Activated T-cell treated with anti-CD3 and anti-CD28 coated beads, Interleukin-2, amount 50 U/mL, for 72 hours (primary cell): ENCODE measurements at regions not wholly inside any gene's neighbourhood (a gene's known extent, or its start where the extent isn't known, plus 50 kb on each side); places are given as distances from the start of the nearest gene placed in this dataset.
"Not testable (repeated sequence)": the region's sequence is repeated elsewhere in the genome, so short reads cannot be mapped to it uniquely, and the experiment has no call there.

Source experiments
- ATAC-seq, 2 donors: fragments of 150-1000 bp; cut with Tn5 transposase; replicated peaks in 1 of 2; 2 replicates each; pipeline ENCODE4 v1.10.0; 2021; ENCODE audit warnings: moderate library complexity in 2 of 2, mild to moderate bottlenecking in 1 of 2
- DNase-seq, 2 donors: peaks; one replicate each; pipeline ENCODE4 v3.0.0; 2021 to 2022; ENCODE audit warnings: mixed read lengths in 1 of 2
- H3K27ac Mint-ChIP-seq: one replicate; pipeline ENCODE4 v1.8.0; 2022; ENCODE audit warnings: mild to moderate bottlenecking, moderate library complexity, mixed read lengths
- H3K27me3 Mint-ChIP-seq: one replicate; pipeline ENCODE4 v1.8.0; 2022; ENCODE audit warnings: low read depth, mixed read lengths
- H3K36me3 Mint-ChIP-seq, 2 donors: one replicate each; pipeline ENCODE4 v1.8.0; 2022; ENCODE audit warnings: mixed read lengths in 2 of 2, mild to moderate bottlenecking in 1 of 2; ENCODE audit not compliant: insufficient read depth in 2 of 2
- H3K4me1 Mint-ChIP-seq: one replicate; pipeline ENCODE4 v1.8.0; 2022; ENCODE audit warnings: low read depth, mixed read lengths
- H3K4me3 Mint-ChIP-seq, 2 donors: one replicate each; pipeline ENCODE4 v1.8.0; 2022; ENCODE audit warnings: mild to moderate bottlenecking in 2 of 2, mixed read lengths in 2 of 2, moderate library complexity in 2 of 2
- H3K9me3 Mint-ChIP-seq, 2 donors: one replicate each; pipeline ENCODE4 v1.8.0; 2022; ENCODE audit warnings: mixed read lengths in 2 of 2

DNA sequence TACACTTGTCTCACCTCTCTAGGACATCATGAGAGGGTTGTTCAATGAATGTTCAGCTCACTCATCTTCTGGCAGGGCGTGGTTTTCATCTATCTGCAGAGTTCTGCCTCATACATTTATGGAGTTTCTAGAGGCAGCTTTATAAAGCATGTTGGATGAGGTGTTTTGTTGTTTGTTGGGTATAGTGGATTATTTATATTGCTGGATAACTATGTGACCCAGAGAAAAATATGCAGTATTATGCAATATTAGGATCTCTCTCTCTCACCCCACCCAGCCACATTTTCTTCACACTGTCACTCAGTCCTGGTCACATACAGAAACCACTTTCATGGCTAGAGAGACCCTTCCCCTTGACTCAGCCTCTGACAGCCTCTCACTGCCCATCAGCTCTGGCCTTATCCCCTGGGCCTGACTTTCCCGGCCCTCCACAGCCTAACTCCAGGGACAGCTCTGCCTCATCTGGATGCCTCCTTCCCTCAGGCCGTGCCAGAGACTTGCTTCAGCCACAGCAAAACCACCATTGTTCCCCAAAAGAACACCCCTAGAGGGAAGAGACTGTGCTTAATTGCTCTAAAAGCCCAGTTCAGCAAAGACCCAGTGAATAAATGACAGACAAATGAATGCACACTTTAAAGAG lies 260.3 kb downstream of the MYCN start:
- no peak for ATAC-seq
- no peak overlapping the region for H3K27ac Mint-ChIP-seq
- no peaks in the 10 kb centered on the region for H3K4me1 Mint-ChIP-seq
- no peaks in the 10 kb centered on the region for H3K9me3 Mint-ChIP-seq
- no peaks in the 10 kb centered on the region for H3K27me3 Mint-ChIP-seq
- H3K36me3 Mint-ChIP-seq: no peaks in the 10 kb centered on the region
- no peak overlapping the region for H3K4me3 Mint-ChIP-seq
- no peak for DNase-seq

DNA sequence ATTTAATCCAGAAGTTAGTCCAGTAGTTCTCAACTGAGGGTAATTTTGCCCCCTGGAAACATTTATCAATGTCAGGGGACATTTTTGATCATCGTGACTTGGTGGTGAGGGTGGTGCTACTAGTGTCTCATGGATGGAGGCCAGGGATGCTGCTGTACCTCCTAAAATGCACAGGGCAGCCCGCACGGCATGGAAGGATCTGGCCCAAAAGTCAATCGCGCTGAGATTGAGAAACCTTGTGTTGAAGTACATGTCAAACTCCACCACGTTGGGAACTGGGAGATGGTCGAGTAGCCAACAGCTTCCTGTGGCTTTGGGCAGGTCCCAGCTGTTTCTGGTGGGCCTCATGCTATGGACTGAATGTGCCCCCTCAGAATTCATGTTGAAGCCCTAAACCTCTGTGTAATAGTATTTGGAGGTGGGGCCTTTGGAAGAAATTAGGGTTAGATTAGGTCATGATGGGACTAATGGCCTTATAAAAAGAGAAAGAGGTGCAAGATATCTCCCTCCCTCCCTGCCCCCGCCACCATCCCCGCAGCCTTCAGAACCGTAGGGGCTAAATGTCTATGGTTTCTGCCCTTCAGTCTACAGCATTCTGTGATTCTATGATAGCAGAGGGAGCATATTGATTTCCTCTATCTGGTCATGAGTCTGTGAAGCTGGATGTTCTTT lies 259.7 kb downstream of the MYCN start:
- no peak overlapping the region for H3K4me3 Mint-ChIP-seq
- H3K27me3 Mint-ChIP-seq: no peaks in the 10 kb centered on the region
- H3K36me3 Mint-ChIP-seq: no peaks in the 10 kb centered on the region
- ATAC-seq (no peak), DNase-seq (no peak)
- no peaks in the 10 kb centered on the region for H3K9me3 Mint-ChIP-seq
- no peak overlapping the region for H3K27ac Mint-ChIP-seq
- H3K4me1 Mint-ChIP-seq: no peaks in the 10 kb centered on the region

DNA sequence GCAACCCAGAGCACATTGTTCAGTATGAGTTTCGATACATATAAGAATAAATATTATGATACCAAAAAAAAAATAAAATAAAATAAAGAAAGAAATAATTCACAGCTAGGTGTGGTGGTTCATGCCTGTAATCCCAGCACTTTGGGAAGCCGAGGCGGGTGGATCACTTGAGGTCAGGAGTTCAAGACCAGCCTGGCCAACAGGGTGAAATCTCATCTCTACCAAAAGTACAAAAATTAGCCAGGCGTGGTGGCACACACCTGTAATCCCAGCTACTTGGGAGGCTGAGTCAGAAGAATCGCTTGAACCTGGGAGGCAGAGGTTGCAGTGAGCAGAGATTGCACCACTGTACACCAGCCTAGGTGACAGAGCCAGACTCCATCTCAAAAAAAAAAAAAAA lies 258.9 kb downstream of the MYCN start:
- H3K9me3 Mint-ChIP-seq, H3K27ac Mint-ChIP-seq: not testable (repeated sequence)

DNA sequence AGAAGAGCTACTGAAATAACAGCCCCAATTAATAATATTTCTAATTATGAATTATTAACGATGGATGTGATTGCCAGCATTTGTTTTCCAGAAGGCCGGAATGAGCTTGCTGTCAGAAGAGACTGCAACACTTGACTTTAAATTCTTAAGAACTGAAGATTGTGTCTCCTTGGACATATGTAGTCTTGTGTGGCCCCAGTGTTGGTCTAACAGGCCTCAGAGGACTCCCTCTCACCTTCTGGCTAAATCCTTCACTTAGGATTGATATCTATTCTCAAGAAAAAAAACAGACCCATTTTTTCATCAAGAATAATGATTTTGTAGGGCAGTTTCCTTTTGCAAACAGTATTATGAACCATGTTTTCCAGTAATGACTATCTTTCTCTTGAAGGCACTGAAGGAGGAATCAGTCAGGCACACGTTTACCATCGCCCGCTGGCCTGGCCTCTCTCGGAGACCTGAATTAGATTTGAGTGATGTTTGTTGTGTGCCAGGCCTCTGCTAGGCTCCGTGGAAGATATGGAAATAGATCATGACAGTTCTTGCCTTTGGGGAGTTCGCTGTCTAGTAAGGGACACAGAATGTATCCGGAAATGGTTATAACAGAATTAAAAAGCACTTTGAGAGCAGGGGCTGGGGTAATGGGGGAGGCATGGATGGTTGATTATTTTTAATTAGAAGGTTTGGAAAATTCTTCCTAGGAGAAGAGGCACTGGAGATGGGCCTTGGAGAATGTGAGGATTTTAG lies 258.0 kb downstream of the MYCN start:
- Mint-ChIP-seq H3K36me3 (no peaks in the 10 kb centered on the region), H3K27ac (no peak overlapping the region), H3K9me3 (no peaks in the 10 kb centered on the region), H3K27me3 (no peaks in the 10 kb centered on the region), H3K4me3 (no peak overlapping the region), H3K4me1 (no peaks in the 10 kb centered on the region)
- DNase-seq (no peak), ATAC-seq (no peak)

More for the DNA sequence above, 258.9 kb downstream of the MYCN start:
- H3K36me3 Mint-ChIP-seq, DNase-seq, H3K4me3 Mint-ChIP-seq, H3K27me3 Mint-ChIP-seq, ATAC-seq, H3K4me1 Mint-ChIP-seq: not testable (repeated sequence)

DNA sequence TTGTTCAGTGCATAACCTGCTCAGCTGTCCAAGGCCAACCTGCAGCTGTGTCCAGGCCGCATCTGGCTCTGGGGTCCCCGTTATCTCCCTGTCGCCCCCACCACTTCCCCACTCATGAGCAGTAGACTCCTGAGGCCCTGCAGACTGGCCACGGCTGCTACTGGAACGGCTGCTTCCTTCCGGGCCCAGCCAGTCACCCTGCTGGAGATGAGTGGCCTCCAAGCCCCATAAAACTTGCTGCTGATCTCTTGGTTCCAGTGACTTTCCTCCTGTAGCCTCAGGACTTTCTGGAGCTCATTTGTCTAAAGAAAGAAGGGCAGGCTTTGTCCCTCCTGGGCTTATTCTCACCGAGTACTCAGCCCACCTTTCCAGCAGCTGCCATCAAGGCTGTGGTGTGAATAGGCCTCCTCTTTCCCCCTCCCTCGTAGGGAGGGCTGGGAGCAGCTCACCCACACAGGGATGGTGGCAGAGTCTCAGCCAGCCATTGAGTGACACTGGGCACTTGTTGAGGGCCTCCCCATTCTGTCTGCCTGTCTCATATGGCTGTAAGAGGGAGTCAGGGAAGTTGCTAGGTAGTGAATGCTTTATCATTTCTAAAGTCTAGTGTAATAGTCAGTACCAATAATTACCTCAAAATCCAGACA lies 257.3 kb downstream of the MYCN start:
- Mint-ChIP-seq H3K4me1 (no peaks in the 10 kb centered on the region), H3K4me3 (no peak overlapping the region), H3K27ac (no peak overlapping the region), H3K9me3 (no peaks in the 10 kb centered on the region), H3K36me3 (no peaks in the 10 kb centered on the region), H3K27me3 (no peaks in the 10 kb centered on the region)
- DNase-seq (no peak), ATAC-seq (no peak)

DNA sequence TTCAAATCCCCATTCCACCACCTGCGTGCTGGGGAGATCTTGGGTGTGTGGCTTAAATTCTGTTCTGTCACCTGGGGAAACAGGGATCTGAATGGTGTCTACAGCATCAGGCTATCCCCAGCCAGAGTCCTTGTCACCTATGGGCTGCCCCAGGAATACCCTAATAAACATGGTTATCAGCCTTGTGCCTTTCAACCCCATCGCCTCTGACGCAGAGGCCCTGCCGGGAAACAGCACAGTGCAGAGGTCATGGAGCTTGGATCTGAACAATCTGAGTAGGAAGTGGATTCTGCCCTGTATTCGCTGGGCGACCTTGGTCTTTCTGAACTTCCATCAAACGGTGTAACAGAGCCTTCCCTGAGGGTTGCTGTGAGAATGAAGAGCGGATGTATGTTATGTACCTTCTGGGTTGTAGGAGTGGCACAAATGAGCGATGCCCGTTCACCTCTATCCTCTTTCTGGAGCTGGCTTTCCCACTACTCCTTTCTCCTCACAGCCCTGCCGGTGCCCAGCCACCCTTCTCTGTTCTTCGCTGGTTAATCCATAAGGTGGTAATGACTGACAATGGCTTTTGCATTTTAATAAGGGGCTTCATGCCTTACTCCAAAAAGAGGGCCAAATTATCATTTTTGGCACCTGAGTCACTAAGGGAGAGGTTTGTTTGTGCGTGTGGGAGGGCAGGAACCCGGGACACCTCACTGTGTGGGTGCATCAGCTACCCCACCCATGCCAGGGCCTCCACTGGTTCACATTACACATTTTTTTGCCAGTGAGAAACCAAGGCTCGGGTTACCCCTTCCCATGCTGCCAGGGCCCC lies 256.5 kb downstream of the MYCN start:
- DNase-seq (no peak), ATAC-seq (no peak)
- Mint-ChIP-seq H3K9me3 (no peaks in the 10 kb centered on the region), H3K36me3 (no peaks in the 10 kb centered on the region), H3K27me3 (no peaks in the 10 kb centered on the region), H3K4me3 (no peak overlapping the region), H3K4me1 (no peaks in the 10 kb centered on the region), H3K27ac (no peak overlapping the region)

DNA sequence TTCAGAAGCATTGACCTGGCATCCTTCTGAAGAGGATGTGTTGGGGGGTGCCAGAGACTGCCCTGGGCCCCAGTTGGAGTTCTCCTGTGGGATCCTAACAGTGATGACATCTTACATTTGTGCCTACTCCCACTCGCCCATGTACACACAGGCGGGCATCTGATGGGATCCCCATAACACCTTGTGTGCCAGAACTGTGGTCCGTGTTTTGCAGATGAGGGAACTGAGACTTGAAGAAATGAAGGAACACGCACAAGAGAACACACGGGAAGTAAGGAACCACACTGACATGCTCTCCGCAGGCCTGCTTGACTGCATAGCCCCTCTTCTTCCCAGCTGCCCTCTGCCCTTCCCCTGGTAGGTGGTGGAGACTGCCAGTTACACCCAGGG lies 255.3 kb downstream of the MYCN start:
- ATAC-seq (no peak), DNase-seq (no peak)
- Mint-ChIP-seq H3K4me3 (no peak overlapping the region), H3K27ac (no peak overlapping the region), H3K4me1 (no peaks in the 10 kb centered on the region), H3K27me3 (no peaks in the 10 kb centered on the region), H3K36me3 (no peaks in the 10 kb centered on the region), H3K9me3 (no peaks in the 10 kb centered on the region)

DNA sequence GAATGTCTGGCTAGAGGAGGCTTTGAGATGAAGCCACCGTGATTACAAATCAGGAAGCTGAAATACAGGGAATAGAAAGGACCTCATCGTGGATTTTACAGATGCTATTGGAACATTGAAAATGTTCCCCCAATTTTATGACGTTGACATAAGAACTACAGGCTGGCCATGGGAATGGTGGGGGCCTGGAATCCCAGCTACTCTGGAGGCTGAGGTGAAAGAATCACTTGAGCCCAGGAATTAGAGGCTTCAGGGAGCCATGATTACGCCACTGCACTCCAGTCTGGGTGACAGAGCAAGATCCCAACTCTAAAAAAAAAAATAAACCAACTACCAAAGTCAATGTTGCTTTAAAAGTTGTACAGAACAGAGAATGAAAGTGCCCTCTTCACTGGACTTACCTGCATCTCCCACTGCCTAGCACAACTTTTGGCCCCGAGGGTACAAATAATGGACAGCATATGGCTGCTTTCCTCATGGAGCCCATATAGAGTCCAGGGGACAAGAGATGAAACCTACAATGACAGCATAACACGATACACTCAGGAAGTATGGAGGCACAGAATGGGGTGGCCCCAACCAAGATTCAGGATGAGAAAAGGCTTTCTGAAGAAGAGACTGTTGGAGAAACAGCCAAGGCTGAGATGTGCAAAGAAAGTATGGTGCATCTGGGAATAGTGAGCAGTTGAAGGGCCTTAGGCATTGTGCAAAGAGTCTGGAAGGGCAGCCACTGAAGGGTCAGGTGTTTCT lies 254.8 kb downstream of the MYCN start:
- ATAC-seq: no peak
- Mint-ChIP-seq H3K36me3 (no peaks in the 10 kb centered on the region), H3K4me1 (no peaks in the 10 kb centered on the region), H3K27me3 (no peaks in the 10 kb centered on the region), H3K9me3 (no peaks in the 10 kb centered on the region), H3K4me3 (no peak overlapping the region), H3K27ac (no peak overlapping the region)
- no peak for DNase-seq

DNA sequence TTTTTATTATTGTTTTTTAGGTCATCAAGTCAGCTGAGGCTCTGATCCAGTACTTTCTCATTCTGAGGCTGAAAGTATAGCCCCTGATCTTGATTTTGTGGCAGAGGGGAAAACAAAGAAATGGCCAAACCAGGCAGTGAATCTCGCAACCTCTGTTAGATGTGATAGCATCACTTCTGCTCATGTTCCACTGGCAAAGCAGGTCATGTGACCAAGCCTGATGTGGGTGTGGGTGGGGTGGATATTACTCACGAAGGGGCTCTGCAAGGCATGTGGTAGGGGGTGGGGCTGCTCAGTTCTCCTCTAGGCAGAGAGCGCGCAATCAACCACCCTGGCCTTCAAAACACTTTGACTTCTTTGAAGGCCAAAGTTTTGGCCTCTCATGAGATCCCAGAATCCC lies 254.2 kb downstream of the MYCN start:
- Mint-ChIP-seq H3K36me3 (no peaks in the 10 kb centered on the region), H3K4me1 (no peaks in the 10 kb centered on the region), H3K27ac (no peak overlapping the region), H3K27me3 (no peaks in the 10 kb centered on the region), H3K4me3 (no peak overlapping the region), H3K9me3 (no peaks in the 10 kb centered on the region)
- ATAC-seq: no peak
- DNase-seq: no peak

DNA sequence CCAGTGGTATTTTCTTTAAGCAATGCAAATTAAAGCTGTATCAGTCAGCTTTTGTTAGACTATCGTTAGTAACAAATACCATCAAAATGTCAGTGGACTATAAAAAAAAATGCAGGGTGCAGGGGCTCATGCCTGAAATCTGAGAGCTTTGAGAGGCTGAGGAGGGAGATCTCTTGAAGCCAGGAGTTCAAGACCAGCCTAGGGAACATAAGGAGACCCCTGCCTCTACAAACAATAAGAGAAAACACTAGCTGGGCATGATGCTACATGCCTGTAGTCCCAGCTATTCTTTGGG lies 253.7 kb downstream of the MYCN start:
- no peak overlapping the region for H3K27ac Mint-ChIP-seq
- H3K4me3 Mint-ChIP-seq: no peak overlapping the region
- ATAC-seq (no peak), DNase-seq (no peak)
- no peaks in the 10 kb centered on the region for H3K9me3 Mint-ChIP-seq
- no peaks in the 10 kb centered on the region for H3K4me1 Mint-ChIP-seq
- H3K27me3 Mint-ChIP-seq: no peaks in the 10 kb centered on the region
- no peaks in the 10 kb centered on the region for H3K36me3 Mint-ChIP-seq

DNA sequence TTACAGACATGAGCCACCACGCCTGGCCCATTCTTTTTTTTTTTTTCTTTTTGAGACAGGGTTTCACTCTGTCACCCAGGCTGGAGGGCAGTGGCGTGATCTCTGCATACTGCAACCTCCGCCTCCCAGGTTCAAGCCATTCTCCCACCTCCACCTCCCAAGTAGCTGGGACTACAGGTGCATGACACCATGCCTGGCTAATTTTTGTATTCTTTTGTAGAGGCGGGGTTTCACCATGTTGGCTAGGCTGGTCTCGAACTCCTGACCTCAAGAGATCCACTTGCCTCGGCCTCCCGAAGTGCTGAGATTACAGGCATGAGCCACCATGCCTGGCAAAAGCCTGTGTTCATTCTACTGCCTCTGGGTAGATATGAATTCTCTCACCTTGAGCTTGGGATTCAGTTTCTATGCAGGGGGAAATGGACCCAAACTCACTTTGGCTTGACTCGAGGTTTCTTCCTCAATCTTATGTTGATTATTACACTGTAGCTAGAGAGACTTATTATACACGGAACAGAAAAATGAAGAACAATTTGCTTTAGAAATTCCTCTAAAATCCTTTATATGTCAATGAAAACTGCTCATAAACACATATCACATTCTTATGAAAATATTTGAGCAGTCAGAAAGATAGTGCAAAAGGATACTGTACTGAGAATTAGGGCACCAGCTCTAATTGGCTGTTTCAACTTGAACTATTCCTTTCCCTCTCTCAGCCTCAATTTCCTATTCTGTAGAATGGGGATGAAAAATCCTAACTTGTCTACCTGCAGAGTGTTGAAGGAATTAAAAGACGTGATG lies 252.3 kb downstream of the MYCN start:
- no peaks in the 10 kb centered on the region for H3K9me3 Mint-ChIP-seq
- H3K27me3 Mint-ChIP-seq: no peaks in the 10 kb centered on the region
- no peak overlapping the region for H3K27ac Mint-ChIP-seq
- no peaks in the 10 kb centered on the region for H3K36me3 Mint-ChIP-seq
- DNase-seq (no peak), ATAC-seq (no peak)
- H3K4me1 Mint-ChIP-seq: no peaks in the 10 kb centered on the region
- no peak overlapping the region for H3K4me3 Mint-ChIP-seq
